ENCODE measurements at regions not wholly inside any gene's neighbourhood (a gene's known extent, or its start where the extent isn't known, plus 50 kb on each side); places are given as distances from the start of the nearest gene placed in this dataset.
"Not testable (repeated sequence)": the region's sequence is repeated elsewhere in the genome, so short reads cannot be mapped to it uniquely, and the experiment has no call there.

DNA sequence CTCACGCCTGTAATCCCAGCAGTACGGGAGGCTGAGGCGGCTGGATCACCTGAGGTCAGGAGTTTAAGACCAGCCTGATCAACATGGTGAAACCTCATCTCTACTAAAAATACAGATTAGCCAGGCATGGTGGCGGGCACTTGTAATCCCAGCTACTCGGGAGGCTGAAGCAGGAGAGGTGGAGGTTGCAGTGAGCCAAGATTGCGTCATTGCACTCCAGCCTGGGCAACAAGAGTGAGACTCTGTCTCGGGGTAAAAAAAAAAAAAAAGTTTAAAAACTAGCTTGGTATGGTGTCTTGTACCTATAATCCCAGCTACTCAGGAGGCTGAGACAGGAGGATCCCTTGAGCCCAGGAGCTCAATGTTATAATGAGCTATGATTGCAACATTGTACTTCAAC lies 61.2 kb upstream of the TARDBP start:
- TF ChIP-seq, protein P1, sequence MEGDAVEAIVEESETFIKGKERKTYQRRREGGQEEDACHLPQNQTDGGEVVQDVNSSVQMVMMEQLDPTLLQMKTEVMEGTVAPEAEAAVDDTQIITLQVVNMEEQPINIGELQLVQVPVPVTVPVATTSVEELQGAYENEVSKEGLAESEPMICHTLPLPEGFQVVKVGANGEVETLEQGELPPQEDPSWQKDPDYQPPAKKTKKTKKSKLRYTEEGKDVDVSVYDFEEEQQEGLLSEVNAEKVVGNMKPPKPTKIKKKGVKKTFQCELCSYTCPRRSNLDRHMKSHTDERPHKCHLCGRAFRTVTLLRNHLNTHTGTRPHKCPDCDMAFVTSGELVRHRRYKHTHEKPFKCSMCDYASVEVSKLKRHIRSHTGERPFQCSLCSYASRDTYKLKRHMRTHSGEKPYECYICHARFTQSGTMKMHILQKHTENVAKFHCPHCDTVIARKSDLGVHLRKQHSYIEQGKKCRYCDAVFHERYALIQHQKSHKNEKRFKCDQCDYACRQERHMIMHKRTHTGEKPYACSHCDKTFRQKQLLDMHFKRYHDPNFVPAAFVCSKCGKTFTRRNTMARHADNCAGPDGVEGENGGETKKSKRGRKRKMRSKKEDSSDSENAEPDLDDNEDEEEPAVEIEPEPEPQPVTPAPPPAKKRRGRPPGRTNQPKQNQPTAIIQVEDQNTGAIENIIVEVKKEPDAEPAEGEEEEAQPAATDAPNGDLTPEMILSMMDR (conservative IDR thresholded peaks at IDR 0.05), result not testable (repeated sequence)
- not testable (repeated sequence) for TF ChIP-seq ZFX (IDR thresholded peaks at IDR 0.05)

Data from C4-2B (cell line).